GM18502 (cell line): ENCODE measurements at regions not wholly inside any gene's neighbourhood (a gene's known extent, or its start where the extent isn't known, plus 50 kb on each side); places are given as distances from the start of the nearest gene placed in this dataset.

Experiments used
- ATAC-seq: cut with Tn5 transposase; IDR thresholded peaks from one replicate; pipeline ENCODE4 v1.9.1; 2021; ENCODE audit warnings: mild to moderate bottlenecking; ENCODE audit not compliant: unreplicated experiment, poor library complexity

DNA sequence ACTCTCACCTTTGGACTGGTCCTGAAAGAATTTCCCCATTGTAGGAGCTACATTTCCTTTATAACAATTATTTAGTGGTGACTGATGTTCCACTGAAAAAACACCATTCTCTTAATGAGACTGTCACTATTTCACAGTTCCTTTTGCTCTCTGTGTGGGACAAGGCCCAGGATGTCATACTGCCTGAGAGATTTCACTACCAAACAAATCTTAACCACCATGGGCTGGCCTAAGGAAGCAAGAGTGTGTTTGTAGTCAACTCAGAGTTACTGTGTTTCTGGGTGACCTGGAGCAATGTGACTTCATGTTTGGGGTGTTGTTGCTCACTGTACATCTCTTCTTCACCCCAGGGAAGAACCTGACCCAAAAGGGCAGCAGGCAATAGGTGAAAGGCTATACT is 50.1 kb upstream of the ZNF608 start:
- ATAC-seq: peak; percentile 66

DNA sequence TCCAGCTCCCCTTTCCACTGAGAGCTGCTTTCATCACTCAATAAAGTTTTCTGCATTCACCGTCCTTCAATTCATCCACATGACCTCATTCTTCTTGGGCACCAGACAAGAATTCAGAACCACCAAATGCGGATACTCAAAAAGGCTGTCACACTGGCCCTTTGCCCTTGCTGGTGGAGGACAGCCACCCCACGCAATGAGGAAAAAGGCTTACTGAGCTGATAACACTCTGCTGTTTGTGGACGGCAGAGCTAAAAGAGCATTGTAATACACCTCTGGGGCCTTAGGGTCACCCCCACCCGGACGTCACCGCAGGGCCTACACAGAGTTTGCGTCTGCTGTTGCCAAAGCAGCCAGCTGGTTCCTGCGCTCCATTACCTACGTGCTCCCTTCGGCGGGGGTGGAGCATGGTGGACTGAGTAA is 51.2 kb upstream of the ZNF608 start:
- no peak for ATAC-seq

DNA sequence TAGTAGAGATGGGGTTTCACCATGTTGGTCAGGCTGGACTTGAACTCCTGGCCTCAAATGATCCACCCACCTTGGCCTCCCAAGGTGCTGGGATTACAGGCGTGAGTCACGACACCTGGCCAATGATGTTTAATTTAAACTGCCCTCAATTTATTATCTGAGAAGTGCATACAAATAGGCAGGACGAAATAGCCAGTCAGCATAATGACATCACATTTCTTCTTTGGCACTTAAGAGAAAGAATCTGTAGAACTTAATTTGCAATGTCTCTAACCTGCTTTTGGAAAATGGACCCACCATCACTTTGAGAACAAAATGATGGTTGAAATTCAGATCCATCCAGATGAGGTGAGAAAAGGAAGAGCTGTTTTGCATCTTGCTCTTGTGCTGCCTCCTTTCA is 52.5 kb upstream of the ZNF608 start:
- ATAC-seq: no peak

DNA sequence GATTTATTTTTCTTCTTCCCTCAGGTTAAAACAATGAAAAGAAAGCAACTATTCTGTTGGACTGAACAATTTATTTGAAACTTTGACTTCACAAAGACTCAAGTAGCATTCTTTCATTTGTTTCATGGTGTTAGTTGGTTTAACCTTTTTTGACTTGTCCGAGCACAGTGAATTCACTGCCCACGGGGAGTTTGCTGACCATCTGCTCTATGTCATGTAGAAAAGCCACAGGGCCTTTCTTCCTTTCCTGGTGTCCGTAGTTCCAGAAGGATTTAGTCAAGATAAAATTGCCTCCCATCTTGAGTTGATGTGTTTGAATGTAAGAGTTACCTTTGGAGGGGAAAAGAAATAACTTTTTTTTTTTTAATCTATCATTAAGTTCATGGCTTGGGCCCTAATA is 55.1 kb upstream of the ZNF608 start:
- no peak for ATAC-seq

DNA sequence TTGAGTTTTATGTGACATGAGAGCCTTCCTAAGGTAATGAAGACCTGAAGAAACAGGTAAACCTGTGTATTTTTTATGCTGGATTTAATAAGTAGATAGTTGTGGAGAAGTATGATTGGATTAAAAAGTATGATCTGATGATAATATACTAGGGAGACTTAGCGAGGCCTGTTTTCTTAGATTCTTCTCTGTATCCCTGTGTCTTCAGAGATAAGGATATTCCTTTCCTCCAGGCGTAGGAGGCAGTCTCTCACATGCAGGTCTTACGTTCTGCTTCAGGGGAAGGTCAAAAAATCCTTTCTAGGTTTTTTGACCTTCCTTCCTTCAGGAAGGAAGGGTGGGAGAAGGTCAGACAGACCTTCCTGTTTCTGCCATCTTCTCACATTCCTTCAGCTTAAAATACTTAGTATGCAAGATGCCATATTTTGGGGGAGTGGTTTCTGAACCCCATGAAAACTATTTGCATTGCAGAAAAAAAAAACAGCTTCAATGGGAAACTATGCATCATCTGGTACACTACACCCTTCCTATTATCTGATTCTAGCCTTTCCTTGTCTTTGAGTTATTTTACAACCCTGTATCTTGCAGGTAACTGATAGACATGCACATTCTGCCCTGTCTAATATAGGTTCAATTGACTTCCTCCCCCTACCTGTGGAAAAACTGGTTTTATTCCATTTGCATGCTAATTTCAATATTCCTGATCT is 57.3 kb upstream of the ZNF608 start:
- ATAC-seq: no peak

DNA sequence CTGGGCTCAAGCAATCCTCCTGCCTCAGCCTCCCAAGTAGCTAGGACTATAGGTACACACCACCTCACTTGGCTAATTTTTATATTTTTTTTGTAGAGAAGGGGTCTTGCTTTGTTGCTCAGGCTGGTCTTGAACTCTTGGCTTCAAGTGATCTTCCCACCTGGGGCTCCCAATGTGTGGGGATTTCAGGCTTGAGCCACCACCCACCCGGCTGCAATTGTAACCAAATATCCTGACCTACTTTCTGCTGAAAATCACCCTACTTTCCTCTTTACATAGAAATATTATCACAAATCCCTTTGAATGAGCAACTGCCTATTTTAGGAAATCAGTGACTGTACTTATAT is 59.6 kb upstream of the ZNF608 start:
- ATAC-seq: no peak

DNA sequence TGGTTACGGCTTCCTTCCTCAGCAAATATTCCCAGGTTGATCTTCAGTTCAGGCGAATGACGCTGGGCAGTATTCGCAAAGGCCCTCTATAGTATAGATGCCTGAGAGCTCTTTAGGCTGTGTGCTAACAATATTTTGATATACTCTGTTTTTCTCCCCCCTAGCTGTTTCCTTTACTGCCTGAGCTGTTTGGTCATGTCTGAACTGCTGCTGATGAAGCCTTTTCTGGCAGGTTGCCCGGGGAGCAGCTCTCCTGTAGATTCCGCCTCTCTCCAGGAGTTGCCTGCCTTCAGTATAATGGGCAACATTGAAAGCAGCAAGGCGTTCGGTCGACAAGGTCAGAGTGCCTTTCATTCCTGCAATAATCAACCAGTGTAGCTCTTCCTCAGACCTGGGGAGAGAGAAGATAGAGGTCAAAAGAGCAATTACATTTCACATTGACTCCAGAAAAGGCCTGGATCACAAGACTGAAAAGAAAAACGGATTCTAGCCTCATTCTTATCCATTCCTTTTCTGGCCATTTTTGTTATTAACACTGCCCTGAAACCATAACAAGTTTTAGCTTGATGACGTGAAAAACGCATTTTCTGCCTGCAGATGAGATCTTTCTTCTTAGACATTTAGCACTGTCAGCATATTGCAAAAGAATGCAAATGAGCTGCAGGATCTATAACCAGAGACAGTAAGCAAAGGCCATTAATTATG is 60.1 kb upstream of the ZNF608 start:
- no peak for ATAC-seq

DNA sequence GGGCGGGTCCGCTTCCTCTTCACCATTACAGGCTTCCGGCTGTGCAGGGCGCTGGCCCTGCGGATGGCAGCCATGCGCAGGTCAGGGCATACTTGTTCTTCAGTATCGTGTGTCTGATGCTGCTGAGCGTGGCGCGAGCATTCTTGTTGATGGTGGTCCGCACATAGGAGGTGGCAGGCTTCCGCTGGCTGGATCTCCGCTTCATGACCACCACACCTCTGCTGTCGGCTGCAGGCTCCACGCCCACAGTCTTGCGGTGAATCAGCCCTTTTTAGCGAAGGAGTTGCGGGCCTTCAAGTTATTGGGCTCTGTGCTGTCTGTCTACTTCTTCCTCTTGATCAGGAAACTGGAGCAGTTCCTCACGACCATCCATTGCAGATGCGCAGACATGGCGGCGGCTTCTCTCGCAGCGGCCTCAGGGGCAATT is 62.4 kb upstream of the ZNF608 start:
- ATAC-seq: no peak

DNA sequence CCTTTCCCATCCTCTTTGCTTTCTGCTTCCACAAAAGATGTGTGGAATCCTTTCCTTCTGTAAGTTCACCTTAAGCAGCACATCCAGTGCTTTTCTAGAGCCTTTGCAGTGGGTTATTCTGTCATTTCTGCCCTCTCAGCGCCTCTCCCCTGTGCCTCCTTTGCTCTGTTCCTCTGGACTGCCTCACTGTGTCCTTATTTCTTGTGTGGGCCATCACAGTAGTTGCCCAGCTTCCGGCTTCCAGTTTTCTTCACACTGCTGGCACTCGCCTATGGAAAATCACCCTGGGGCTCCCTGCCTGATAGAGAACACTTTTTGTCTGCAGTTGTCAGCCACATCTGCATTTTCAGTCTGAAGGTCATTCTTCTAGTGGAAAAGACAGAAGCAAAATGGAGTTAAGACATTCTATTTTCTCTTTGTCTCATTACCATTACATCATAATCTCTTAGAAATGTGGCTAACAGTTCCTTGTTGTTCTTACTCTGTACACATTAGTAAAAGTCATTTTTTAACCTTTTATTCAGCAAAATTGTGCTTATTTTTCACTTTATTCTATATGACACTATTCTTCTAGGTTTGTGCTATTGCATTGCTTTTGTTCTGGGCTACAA is 64.1 kb upstream of the ZNF608 start:
- ATAC-seq: no peak

DNA sequence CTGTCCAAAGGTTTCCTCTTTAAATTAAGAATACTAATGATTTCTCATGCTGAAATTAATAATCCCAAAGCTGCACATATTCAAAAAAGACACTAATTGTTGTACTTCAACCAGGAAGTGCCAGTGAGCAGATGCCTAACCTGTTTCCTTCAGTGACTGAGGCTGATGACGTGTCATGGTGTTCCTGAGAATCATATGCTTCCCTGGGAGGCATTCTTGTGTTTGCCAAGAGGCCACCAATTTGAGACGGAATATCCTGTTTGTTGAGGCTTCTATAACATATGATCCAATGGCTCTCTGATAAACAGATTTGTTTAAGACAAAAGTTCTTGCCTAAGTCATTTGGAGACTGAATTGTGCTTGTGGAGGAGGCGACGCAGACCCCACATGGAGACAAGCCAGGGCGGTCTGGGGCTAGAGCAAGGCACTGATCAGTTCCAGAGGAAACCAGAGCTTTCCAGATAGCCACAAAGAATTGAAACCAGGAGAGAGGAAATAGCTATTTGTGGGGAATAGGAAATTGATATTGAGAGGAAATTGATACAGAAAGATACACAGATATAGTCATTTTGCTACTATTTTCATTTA is 66.4 kb upstream of the ZNF608 start:
- no peak for ATAC-seq

DNA sequence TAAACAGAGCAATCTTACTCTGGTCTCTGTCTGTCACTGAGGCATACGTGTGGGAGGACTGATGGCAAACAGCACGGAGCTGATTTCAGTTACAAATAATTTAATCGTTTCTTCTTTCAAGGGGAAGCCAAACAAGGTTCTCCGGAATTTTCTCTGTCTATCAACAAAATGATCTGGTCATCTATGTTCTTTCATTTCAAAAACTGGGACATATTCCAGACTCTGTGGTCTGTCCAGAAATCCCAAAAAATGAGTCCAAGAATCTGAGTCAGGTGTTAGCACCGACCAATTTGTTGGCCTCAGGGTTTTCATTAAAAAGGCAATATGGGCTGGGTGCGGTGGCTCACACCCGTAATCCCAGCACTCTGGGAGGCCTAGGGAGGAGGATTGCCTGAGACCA is 69.9 kb upstream of the ZNF608 start:
- ATAC-seq: no peak

DNA sequence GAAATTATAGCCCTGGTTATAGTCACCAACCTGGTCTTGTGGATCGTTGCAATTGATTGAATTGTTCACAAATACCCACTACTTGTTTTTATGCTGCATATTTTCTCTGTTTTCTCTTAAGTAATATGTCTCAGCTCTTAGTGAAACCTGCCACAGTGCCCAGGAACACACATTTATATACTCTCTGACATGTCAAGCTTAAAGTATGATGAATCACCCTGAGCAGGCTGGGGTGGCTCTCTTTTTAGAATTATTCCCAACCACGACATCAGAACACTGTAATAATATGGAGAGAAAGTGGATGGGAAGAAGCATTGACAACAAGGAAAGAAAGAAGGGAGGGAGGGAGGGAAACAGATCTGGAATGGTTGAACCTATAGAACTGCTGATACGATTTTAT is 72.8 kb upstream of the ZNF608 start:
- ATAC-seq: no peak

DNA sequence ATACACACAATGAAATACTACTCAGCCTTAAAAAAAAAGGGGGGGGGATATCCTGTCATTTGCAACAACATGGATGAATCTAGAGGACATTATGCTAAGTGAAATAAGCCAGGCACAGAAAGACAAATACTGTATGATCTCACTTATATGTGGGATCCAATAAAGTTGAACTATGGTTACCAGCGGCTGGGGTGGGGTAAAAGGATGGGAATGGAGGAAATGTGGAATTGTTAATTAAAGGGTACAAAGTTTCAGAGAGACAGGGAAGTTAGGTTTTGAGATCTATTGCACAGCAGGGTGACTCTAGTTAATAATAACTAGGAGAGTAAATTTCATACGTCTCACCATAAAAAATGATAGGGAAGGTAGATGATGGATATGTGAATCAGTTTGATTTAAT is 76.2 kb upstream of the ZNF608 start:
- no peak for ATAC-seq

DNA sequence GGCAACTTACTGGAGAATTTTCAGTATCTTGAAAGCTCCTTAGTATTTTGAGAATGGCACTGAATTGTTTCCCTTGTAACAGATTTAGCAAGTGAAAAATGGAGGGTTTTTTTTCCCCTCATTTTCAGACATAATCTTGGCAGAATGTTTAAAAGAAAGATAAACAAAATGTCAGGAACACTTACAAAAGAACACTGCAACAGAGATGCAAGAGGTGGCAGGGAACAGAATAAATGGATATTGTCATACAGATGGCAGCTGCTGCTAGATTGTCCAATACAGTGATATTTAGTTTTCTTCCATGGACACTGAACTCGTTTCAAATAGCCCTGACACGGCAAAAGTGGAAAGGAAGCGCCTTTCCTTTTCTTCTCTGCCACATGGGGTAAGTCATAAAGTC is 76.9 kb upstream of the ZNF608 start:
- ATAC-seq: no peak

DNA sequence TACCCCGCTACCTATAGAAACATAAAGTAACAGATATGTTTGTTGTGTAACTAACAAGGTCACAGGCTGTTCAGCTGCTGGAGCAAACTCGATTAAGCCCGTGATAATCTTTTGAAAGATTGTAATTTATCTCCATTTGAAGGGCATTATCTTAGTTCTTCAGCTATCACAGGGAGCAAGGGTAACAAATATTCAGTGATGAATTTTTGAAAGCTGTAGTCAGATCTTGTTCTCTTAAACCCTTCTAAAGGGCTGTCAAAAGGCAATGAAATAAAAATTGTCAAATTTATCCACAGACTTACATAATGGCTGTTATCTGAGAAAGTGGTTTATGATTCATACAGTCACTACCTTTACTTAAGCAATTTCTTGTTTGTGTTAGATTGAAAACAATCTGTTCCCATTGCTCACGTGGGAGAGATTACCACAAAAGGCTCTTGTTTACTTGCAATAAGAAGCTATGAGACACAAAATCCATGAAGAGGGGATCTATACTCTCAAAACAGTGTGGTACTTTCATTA is 78.3 kb upstream of the ZNF608 start:
- ATAC-seq: no peak

DNA sequence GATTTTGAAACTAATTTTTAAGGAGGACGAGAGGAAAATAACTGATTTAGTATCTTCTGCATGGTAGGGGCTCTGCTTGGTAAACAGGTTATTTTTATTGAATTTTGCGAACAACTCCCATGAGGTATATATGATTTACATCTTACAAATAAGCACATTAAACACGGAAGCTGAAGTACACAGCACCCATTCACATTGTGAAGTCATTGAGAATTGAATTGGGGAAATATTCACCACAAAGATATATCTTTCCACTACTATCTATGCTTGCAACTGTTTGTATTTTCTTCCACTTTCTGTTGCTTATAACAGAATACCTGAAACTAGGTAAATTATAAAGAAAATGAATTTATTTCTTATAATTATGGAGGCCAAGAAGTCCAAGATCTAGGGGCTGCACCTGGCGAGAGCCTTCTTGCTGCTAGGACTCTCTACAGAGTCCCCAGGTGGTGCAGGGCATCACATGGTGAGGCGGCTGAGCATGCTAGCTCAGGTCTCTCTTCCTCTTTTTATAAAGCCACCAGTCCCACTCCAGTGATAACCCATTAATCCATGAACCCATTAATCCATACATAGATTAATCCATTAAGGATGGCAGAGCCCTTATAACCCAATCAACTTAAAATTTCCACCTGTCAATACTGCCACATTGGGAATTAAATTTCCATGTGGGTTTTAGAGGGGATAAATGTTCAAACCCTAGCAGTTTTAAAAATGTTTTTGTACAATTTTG is 79.0 kb upstream of the ZNF608 start:
- peak; percentile 87 for ATAC-seq

DNA sequence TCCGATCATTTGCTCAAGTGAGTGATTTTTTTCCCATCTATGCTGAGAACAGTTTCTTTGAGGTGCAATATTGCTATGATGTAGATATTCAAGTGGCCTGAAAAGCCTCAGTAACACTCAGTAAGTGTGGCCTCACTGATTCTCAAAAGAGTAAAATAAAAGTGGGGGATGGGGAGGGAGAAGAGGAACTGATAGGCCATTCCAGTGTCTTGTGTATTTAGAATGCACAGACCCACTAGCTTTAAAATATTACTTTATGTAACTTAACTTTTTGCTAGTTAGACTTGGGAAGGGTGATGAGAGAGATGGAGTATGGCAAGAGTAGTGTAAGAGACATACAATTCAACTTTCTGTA is 79.5 kb upstream of the ZNF608 start:
- no peak for ATAC-seq

DNA sequence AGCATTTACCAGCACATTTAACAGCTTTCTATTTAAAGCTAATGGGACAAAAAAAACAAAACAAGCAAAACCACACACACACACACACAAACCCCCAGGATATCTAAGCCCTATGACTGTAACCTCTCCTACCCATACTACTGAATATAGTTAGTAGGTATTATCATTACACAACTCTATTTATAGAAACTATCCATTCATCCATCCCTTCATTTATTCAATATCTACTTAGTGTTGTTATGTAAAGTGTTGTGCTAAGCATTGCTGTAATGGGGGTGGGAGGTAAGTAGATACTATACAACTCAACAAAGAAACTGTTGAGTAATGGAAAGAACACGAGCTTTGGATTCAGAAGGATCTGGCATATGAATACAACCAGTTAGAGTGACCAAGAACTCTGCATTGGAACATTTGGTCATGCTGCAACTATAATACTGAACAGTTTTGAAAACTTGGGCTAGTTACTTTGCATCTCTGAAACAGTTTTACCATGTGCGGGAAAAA is 82.3 kb upstream of the ZNF608 start:
- no peak for ATAC-seq

DNA sequence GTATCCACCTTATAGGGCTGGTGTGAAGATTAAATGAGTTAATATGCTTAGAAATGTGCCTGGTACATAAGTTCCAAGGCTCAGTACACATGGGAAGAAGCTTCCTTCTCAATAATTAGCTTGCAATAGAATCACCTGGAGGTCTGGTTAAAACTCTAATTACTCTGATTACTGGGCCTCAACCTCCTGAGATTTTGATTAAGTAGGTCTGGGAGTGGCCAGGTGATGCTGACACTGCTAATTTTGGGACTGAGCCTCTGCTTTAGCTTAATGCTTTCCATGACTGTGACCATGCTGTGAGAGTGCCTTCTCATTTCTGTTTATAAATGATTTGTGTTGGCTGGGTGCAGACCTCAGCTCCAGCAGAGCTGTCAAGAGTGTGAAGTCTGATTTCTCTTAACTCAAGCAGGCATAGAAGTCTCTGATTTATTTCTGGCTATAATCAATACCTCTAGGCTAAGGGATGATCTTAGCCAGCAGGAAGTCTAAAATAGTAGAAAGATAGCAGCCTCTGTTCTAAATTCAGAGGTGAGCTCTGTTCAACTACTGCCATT is 85.3 kb upstream of the ZNF608 start:
- no peak for ATAC-seq

DNA sequence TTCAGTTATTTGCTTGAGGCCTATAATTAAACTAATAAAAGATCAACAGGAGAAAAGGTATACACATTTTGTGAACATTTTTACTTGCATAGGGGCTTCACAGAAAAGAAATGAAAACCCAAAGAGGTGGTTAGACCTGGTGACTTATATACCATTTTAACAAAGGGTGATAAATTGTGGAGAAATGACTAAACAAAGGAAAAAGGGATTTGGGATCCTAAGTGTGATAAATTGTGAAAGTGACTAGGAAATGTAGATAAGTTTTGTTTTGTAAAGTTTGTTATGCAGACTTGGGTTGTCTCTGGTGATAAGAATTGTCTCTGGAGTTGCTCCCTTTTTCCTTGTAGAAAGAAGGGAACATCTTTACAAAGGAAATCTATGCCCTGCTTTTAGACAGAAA is 86.1 kb upstream of the ZNF608 start:
- no peak for ATAC-seq
